ENCODE measurements at regions not wholly inside any gene's neighbourhood (a gene's known extent, or its start where the extent isn't known, plus 50 kb on each side); places are given as distances from the start of the nearest gene placed in this dataset.

DNA sequence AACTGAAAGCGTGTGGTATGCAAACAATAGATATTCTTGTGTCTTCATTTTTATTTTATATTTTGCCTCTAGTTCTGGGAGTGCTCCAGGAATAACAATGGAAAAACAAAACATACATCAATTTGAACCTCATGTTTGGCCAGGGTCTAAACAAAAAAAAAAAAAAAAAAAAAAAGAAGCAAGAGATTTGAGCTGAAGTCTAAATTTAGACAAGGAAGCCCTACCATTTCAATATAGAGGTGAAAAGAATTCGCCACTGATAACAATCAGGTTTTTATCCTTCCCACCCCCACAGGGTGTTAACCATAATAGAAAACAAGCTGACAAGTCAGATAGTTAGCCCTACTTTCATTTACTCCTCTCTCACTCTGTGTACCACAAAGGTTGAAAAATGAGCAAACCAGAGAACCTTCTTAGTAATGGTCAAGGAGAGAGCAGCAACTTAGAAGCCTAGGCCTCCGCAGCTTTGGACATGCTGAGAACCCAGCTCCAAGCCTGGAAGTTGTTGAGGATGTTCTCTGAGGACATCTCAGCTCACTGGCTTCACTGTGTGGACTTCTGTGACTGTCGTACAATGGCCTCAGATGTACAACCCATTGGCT is 118.2 kb upstream of the HMHB1 start:
- no peak for DNase-seq (ENCODE audit: low read depth)

DNA sequence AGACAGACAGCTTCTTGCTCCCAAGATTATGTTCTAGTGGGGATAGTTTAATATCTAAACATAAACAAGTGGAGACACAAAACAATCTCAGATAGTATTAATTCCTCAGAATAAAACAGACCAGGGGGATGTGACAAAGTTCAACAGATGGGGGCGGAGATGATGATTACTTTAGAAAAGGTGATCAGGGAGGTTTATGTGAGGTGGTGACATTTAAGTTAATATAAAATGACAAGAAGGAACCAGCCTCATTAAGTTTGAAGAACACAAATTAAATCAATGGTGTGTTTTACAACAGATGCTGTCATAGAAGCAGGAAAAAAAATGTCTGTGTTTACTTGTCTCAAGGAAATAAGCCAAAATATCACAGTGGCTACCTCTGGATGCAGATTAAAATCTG is 119.6 kb upstream of the HMHB1 start:
- no peak for DNase-seq (ENCODE audit: low read depth)

DNA sequence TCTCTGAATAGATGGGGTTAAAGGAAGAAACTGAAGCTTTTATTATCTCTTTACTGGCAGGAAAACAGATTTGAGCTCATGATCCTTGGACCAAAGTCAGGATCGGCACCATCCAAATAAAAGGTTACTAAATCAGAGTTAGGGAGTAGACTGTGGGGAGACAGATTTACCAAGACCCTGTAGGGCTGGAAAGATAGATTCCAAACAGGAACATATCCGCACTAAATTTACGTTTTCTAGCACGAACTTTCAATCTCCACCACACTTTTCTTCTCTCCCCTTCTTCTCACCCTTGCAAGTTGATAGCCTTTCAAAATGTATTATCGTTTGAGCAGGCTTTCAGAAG is 120.0 kb upstream of the HMHB1 start:
- DNase-seq (ENCODE audit: low read depth), result no peak

DNA sequence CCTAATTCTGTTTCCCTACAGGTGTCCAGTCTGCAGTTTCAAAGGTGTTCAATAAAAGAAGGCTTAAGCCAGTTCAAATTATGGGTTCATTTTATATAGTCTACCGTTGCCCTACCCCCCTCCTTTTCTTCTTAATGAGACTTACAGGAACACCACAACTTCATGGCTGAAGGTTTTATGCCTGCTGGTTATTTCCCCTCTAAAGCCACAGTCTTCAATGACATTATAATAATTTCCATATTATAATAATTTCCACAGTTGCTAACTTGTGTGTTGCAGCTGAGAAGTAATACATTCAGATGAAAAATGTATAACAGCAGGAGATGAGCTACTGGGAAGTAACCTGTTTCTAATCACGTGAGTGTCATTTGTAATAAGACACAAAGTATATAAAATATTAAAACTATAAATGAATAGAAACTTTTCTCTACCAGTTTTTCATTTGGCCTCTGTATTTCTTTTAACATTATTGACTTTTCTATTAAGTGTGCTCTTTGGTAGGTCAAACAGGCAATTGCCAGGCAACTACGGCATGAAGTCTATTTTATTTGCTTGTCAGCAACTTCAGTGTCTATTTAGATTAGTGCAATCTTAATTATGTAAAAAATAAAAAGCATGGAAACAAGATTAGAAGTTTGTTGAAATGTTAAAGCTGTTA is 120.5 kb upstream of the HMHB1 start:
- DNase-seq (ENCODE audit: low read depth), result no peak

DNA sequence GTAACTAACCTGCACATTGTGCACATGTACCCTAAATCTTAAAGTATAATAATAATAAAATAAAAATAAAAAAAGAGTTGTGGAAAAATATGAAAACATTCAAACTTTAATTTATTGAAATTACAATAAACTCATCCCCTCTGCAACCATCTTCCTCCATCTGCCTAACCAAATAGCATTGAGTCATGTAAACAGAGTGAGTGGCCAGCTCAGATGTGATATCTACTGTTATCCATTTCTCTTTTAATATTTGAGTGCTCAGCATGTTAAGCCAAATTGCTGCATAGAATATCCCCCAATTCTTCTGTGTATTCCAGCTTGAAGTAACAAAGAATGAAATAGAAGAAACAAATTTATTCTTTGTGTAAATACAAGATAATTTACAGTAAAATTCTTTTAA is 124.4 kb upstream of the HMHB1 start:
- DNase-seq (ENCODE audit: low read depth), result no peak

DNA sequence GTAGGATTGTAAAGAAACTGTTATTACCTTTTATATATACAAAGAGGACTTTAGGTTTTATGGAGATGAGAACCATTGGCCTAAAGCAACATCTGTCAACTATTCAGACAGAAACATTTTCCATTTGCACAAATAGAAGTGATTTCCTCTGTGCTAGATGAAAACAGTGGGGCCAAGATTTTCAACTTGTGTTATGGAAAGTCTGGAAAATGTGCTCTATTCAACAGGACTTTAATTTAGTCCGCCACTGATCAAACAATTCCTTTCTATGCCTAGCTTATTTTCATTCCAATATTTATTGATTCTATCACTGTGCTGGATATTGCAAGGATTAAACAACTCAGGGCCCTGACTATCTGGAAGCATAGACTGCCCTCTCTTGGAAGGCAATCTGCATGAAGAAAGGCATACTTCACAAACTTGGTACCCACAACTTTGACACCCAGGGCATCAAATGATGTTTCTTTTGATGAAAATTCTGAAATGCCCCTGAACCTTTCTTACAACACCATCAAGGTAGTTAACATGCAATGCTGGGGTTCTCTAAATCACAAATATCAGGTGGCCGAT is 126.6 kb upstream of the HMHB1 start:
- no peak for DNase-seq (ENCODE audit: low read depth)

DNA sequence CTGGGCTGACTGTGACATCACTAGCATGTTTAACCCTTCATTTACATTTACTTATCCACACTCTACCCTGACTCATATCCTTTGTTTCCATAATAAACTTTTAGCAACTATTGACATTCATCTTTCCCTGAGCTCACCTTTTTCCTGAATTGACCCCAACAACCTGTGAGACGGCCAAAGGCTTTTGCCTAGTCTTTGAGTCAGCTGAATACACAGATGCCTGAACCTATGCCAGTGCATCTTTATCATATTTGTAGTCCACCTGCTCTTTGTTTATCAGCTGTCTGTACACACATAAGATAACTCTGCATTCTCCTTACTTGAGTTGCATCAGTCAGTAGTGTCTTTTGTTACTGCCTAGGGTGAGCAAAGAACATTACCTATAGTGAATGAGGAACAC is 128.5 kb upstream of the HMHB1 start:
- no peak for DNase-seq (ENCODE audit: low read depth)

DNA sequence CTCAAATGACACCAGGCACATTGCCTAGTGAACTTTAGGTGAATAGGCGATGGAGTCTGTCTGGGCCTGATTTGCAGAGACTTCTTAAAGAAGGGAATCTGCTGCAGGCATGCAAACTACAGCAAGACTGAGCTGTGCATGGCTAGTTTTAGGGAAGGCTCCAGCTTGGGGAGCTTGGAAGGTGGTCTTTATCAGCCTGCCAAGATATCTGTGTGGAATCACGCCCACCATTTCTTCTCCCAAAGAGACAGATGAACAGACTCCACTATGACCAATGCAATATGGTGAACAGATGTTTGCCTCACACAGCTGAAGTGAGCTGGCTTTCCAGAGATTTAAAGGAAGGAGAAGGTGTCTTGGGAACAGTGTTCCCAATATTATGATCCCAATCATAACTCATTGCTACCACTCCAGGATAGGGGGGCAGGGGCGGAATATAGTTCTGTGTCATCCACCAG is 129.0 kb upstream of the HMHB1 start:
- no peak for DNase-seq (ENCODE audit: low read depth)

DNA sequence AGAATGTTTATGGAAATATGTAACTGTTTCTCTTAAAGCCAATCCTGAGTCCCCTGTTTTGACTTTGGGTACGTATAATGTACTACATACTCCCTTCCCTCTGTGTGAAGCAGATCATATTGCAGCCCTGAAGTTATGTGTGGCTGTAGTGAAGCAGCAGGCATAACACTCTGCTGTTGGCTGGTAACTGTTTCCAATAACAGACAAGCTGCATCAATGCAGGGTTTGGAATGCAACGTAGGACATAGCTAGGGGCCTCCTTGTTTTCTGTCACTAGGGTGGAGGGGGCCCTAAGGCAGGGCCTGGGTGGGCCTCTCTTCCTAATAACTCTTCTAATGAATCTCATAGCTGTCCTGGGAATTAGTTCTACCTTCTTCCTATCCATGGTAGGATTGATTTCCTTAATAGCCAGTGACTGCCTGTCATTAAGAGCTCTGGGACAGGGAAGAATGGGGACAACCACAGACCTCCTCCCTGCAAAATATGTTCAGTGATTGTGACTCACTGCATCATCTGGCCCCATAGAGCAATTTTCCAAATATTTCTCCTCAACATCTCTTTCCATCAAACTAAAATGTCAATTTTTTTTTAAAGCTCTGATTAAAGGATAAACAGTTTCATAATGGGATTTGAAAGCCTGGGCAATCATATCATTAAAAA is 129.6 kb upstream of the HMHB1 start:
- no peak for DNase-seq (ENCODE audit: low read depth)

DNA sequence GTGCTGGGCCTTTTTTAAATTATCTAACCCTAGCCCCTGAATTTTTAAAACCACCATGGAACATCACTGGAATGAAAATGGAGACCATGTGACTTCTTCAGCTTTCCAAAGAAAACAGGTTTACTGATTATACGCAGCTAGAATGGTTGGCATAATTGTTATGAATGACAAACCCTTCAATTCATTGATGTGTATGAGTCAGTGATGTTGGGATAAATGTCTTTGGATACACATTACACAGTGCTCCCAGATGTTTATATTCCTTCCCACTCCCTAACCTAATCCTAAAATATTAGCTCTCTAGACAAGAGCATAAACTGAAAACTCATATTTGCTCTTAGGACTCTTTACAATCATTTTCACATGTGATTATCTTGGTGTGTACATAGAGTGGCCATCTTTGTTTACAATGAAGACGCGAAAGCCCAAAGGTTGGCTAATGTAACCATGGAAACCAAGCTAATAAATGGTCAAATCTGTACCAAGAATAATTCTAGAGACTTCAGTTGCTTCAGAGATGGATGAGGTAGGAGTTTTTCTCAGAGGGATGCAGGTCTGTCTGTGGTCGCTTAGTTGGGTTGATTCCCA is 131.2 kb upstream of the HMHB1 start:
- DNase-seq (ENCODE audit: low read depth), result no peak

DNA sequence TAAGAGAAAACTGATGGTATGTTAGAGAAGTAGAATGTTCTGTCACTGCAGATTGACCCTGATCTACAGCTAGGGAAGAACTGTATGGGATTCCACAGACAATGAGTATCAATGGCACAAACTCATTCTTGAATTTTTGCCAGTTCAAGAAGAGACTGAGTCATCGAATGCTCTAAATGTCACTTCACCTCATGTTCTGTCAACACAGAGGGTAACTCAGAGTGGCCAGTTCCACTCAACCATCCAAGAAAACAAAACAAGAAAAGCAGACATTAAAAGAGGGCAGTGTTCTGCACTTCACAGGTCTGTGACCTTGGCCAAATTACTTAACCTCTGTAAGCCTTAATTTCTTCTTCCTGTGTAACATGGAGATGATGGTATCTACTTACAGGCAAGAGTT is 132.2 kb upstream of the HMHB1 start:
- no peak for DNase-seq (ENCODE audit: low read depth)

DNA sequence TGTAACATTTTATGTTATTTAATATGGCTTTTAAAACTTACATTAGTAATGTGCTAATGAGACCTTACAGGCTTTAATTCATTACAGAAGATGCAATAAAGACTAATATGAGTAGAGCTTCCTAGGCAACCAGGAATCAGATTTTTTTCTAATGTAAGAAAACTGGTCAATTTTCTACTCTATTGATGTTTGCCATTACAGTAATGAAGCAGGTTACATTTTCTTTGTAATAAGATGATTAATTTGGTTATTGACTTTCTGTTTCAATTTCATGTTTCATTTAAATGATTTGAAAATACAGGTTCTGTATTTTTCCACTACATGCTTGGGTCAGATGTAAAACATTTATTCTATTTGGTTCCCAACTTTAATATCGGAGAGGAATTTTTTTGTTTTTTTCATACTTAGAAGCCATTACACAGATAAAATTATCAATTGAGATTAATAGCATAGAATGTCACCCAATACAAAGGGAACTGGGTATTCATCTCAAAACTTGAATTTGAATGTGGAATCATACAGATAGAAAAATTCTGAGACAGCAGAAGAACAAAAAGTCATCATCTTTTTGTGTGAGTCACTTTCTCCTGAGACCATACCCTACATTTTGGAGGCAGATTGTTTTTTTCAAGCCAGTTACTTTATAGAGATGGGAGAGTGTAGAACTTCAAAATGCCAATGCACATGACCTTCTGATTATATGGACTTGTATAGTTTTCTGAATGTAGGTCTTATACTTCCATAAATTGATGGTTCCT is 133.6 kb upstream of the HMHB1 start:
- no peak for DNase-seq (ENCODE audit: low read depth)

DNA sequence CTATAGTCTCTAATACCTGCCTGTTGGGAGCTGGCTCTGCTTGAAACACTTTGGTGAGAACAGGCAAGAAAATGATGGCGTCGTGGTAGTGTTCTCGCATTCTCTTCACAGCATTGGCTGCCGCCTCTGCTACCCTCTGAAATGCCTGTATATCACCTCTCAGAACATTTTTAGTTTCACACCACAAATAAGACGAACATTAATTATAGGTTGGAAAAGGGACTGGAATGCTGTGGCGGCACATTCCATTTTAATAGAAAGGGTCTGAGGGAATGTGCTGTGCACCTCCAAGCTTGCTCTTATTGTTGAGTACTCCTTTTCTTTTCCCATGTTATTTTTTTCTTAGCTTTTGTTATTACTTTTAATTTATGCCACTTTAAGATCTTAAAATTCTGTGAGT is 134.6 kb upstream of the HMHB1 start:
- no peak for DNase-seq (ENCODE audit: low read depth)

DNA sequence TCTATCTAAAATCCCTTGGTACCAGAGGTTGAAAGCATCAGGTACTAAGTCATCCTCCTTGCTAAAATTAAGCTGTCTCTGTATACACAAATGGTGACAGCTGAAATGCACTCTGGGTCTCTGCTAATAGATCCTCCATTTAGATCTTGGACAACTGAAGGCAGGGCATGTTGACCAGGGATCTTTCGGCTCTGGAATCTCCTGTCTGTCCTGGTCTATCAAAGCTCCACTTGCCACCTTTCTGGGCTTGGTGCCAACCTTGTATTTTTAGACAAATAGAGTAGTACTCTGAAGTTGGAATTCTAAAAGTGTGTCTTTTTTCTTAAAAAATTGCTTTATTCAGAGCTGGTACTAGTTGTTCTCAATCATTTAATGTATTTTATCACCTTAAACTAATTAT is 135.2 kb upstream of the HMHB1 start:
- DNase-seq (ENCODE audit: low read depth), result no peak

DNA sequence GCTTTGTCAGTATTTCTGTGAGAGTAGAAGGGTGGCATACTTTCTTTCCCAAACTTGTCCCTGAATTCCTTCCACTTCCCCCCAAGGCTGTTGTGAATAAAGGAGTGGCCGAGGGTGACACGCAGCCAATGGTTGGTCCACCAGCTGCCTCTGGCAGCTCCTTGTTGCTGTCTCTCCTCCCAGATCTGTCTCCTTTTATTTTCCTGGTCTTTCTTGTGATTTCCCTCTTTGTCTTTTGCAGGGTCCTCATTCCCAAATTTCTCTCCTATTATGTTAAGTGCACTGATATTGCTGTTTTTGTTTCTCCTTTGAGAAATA is 137.5 kb upstream of the HMHB1 start:
- DNase-seq (ENCODE audit: low read depth), result no peak

DNA sequence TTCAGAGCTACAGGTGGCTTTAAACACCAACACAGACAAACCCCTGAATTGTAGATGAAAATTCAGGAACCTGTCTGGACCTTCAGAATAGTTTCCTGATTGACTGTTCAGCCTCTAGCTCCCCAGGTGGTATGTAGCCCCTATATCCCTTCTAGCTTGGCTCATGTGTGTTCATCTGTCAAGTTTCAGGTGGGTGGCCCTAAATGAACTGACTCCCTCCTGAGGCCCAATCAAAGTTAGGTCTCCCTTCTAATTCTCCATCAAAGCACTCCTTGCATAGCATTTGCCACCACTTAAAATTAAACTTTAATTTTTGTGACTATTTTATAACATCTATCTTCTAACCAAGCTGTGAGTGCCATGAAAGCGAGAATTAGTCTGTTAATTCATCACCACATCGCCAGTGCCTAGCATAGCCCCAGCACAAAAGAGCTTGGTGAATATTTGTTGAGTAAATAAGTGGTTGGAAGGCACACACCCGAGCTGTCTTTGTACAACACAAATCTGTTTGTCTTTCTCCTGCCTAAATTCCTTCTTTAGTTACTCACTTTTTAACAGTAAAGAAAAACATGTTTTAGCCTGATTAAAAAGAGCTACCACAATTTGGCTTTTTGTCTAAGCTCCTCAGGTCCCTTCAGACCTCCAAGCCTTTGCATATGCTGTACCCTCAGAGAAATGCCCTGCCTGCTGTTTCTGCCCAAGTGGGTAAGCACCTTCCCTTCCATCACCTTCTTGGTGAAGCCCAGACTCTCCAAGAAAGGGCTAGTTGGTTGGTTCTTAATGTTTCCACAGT is 138.1 kb upstream of the HMHB1 start:
- no peak for DNase-seq (ENCODE audit: low read depth)

DNA sequence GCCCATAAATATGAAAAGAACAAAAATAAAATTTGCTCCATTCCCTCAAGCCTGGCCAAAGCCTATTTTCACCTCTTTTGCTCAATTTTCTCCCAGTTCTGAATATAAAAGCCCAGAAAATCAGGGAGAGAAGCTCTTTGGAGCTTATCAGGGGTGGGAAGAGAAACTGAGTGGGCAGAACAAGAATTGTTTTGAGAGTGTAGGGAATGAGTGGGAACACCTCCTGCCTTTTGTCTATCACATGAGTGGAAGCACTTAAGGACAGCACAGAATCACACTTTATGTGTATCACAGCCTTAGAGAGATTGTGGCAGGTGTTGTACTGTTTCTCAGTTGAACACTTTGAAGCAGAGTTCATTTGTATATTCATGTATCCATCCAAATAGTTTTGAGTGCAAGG is 139.2 kb upstream of the HMHB1 start:
- no peak for DNase-seq (ENCODE audit: low read depth)

DNA sequence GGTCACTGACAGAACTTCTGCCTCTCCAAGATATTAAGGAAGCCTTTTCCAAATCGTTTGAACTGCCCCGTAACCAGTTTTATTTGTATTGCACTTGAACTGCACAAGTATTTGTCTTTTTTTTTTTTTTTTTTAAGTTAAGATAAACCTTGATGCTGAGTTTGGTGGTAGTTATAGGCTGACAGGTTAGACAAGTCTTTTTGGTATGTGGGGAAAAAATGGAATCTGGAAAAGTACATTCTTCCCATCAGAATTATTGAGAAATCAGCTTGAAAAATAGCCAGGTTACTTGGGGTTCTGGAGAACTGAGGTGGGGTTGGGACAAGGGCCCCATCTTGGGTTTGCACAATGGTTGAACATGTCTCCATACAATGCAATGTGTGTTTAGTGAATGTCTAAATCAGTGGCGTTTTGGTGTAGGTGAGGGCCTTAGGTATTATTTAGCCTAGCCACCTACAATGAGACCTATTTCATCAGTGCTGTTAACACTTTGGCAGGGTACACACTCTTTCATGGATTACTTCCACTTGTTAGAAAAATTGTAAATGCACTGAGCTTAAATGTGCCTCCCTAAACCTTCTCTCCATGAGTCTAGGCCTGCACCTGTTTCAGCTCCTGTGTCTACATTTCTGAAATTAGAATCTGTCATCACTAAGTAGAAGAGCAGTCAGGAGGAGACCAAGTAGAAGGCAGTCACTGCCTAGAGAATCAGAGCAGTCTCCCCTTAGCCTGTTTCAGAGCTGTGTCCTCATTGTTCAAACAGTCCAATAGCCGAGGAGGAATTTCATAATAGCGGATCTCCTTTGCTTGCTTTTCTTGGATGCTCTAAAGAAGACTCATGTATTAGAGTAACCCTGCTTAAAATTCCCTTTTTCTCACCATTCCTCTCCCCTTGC is 140.0 kb upstream of the HMHB1 start:
- DNase-seq (ENCODE audit: low read depth), result no peak

DNA sequence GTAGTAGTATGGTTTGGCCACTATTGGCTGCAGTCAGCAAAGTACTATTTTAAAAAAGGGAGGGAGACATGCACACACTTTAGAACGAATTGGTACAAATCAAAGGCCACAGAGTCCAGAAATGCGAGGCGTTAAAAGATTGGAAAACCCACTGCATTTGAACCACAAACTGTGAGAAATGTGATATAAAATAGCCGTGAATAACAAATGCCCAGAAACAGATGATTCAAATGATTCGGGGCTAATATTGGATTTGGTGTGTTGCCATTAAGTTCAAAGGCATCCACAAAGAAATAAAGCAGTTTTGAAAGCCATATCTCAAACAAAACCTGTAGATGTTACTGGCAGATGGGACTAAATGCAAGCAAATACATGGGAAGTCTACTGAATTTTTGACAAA is 140.9 kb upstream of the HMHB1 start:
- DNase-seq (ENCODE audit: low read depth), result no peak

DNA sequence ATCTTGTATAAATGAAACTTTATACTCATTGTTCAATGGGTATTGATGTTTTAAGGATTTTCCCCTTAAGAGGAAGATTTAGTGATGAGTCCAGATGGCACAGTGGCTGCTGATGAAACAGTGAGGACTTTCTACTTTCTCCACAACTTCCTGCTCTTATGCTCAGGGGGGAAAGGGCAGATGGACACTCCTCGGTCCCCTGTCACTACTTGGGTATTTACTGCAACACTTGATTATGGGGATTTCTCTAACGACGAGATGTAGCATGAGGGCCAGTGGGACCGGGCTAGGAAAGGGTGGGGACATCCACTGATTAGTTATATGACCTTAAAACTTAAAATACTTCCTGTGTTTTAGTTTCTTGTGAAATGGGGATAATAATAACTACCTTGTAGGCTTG is 146.1 kb upstream of the HMHB1 start:
- DNase-seq (ENCODE audit: low read depth), result no peak

DNA sequence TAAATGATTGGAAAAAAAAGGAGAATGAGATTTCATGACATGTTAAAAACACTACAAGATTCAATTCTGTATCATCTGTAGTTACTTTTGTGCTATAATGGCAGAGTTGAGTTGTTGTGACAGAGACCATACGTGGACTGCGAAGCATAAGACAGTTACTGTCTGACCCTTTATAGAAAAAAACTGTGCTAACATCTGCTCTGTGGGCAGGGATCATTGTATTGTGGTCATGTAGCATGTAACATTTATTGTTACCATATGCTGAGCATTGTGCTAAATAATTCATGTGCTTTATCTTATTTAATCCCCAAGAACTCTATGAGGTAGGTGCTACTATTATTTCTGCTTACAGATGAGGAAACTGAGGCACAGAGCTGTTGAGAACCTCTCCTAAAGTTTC is 147.3 kb upstream of the HMHB1 start:
- DNase-seq (ENCODE audit: low read depth), result no peak

All from activated gamma-delta T cell treated with anti-CD3 and anti-CD28 coated beads, Interleukin-2, amount 50 U/mL, for 16 hours (primary cell).